ENCODE measurements at regions not wholly inside any gene's neighbourhood (a gene's known extent, or its start where the extent isn't known, plus 50 kb on each side); places are given as distances from the start of the nearest gene placed in this dataset.

DNA sequence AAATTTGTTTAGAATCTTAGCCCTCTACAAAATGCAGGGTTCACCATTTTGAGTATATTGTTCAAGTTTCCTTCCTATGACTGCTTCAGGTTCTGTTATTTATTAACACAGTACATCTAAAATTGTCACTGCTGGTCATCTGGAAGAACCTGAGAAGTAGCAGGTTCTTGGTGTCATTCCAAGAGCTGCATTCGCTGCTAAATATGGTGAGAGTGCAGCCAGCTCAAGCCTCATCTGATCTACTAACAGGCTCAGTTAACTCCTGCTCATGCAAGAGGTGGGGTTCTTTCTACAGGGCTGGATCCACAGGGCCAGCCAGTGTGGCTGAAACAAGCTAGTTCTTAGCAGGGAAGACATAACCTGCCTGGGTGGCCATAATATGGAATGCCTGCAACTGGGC is 1946.1 kb downstream of the TP53TG3F start:
- no peak for DNase-seq

DNA sequence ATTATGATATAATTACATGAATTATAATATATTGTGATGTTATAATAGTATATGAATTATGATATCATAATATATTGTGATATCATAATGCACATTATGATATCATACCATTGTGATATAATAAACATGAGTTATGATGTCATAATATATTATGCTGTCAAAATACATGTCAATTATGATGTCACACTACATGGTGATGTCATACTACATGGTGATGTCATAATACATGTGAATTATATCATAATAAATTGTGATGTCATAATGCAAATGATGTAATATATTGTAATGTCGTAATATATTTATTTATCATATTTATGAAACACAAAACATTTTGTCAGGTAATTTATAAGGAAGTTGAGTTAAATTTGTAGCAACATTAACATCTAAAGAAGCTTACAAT is 1950.1 kb downstream of the TP53TG3F start:
- DNase-seq: no peak

DNA sequence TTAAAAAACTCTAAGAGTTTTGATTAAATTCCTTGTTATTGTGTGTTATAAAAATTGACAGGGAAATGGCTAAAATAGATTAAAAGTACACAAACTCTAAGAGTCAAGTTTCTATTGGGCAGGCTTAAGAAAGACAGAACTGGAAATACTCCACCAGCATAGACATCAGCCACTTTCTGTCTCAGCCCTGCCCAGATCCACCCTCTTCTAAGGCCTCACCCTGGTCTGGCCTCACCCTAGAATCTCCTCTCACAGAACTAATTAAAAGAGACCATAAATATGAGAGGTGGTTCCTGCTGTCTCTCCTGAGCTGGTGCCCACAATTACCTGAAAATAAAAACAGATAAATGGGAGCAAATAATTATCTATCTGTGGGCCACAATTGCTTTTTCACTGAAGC is 1951.0 kb downstream of the TP53TG3F start:
- DNase-seq: no peak

DNA sequence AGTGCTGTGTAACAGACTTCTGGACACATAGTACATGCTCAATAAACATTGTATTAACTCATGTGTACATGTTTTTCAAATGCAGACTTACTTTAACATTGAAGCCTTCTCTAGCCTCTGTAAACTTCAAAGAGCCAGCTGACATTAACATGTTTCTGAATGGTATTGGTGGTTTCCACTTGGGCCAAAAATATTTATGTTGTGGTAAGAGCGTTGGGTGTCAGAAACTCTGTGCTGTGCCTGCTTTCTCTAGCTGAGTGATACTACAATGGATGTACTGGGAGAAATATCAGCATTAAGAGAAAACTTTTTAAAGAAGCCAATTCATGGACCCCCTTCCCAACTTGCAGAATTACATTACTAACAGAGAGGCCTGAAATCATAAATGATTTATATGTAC is 1951.7 kb downstream of the TP53TG3F start:
- no peak for DNase-seq

DNA sequence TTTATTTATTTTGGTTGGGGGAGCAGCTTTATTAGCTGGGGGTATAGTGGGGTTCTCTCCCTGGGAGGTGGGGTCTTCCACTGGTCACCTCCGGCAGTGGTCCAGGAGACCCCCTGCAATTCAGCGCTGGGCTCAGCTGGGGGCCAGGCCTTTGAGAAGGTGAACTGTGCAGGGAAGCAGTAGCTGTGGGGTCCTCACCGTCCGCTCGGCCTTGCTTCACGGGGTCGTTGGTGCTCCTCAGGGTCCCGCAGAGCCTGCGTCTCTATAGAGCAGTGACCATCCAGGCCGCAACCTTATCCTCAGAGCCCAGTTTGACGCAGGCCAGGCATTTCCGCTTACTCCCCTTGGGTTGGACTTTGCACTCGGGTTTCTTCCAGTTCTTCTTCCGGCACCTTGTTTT is 1954.7 kb downstream of the TP53TG3F start:
- DNase-seq: no peak

DNA sequence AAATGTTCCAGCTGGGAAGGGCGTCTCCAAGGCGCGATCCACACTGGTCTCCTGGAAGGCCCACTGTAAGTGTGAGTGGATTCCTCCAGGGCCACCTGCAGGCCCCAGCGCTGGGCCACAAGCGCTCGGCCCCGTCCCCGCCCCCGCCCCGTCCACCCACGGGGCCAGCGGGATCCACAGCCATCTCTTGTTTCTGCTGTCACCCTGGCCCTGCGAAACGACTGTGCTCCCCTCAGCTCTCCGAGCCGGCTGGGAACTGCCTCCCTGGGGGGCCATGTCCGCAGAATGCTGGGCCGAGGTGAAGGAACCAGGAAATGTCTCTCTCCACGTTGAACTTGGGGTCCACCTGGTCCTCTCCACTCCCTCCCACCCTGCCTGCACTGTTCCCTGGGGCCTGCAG is 1955.2 kb downstream of the TP53TG3F start:
- DNase-seq: no peak

DNA sequence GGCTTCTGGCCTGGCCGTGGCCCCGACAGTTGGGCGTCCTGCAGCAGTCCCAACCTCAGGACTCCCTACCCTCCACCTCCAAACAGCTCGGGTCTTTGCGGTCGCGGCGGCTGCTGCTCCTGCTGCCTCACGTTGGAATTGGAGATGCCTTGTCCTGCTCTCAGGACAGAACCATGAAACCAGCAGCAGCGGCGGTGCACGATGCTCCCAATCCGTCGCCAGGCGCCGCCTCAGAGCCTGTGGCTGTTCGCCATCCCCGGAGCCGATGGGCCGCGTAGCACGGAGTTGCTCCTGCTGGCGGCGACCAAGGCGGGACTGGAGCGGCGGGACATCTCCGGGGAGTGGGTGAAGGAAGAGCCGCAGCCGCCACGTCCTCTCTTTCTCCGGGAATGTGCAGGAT is 1965.9 kb downstream of the TP53TG3F start:
- no peak for DNase-seq

DNA sequence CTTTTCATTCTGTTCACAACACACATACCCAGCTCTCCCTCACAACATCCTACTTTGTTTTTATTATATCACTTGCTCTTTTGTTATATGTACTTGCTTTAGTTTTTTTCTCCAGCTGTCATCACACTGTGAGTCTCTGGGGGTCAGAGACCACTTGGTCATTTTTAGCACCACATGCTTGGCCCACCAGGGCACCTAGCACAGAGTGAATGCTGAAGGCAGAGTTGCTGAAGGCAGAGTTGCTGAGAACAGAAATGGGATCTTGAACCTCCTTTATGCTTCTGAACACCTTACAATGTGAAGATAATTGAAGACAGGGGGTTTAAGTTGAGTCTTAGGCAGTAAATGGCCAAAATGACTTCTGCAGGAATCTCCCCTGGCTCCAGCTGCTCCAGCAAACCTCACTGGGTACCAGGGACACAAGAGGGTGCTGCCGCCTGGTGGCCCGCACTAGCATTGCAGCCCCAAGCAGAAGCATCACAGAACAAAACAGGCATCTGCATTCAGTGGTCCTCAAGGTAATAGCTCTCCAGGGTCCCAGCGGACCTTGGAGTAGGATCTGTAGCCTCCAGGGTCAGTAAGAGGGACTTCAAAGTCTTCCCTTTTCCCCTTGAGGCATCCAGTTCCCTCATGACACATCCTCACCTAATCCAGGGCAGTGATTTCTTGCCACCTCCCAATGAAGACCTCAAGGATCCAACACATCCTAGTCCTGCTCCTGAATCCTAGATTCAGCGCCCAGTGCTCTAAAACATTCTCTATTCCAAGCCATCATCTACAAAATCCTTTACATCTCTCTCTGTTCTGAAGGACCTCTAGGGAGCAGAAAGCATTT is 1972.6 kb downstream of the TP53TG3F start:
- no peak for DNase-seq

DNA sequence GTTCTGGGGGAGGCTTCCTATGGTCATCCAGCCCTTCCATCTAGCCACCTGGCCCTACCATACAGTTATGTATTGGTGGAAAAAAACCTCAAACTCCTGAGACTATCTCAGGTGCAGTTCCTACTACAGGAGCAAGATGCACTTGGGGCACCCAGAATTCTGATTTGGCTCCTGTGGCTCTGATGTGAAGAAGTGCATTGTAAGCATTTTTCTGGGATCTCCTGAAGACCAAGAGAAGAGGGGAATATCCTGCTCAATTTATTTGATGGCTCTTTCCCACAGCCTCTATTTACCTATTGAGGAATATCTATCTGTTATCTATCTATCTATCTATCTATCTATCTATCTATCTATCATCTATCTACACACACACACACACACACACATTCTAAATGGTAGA is 1981.5 kb downstream of the TP53TG3F start:
- no peak for DNase-seq

DNA sequence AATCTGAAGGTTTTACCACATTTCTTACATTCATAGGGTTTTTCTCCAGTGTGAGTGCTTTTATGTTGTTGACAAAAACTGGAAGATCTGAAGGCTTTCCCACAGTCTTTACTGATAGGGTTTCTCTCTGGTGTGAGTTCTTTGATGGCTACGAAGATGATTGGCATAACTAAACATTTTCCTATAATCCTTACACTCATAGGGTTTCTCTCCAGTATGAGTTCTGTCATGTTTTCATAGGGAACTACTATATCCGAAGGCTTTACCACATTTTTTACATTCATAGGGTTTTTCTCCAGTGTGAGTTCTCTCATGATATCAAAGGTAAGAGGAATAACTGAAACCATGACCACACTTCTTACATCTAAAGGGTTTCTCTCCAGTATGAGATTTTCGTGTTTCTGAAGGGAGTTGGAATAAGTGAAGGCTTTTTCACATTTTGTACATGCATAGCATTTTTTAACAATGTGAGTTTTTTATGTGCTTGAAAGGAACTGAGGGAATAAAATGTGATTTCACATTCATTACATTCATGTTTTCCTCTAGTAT is 1987.7 kb downstream of the TP53TG3F start:
- no peak for DNase-seq

DNA sequence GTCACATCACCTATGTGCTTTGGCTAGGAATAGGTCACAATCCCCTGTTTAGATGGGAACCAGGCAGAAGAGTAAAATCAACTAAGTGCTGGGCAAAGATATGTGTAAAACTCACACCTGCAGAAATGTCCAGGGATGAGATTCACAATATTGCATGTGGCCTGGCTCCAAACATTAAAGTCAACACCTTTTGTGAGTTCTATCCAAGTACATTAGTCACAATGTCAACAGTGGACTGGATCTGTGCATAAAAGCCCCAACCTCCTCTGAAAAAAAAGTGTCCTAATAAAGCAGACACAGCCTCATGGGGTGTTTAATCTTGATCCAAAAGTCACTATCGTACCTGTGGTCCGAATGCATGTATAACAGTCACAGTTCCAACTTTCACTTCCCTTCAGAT is 1990.3 kb downstream of the TP53TG3F start:
- no peak for DNase-seq

DNA sequence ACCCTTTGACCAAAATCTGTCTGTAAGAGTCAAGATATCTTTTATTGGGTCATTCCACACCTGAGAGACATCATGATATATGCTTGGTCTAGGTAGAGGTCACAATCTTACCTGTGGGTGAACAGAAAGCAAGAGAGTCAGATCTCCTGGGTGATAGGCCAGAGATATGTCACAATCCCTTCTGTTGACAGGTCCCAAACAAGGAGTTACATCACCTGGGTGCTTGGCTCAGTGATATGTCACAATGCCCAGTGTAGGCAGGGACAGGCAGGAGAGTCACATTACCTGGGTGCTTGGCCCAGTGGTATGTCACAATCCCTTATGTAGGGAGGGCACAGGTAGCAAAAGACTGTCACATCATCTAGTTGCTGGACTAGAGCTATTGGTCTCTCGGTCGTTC is 1991.2 kb downstream of the TP53TG3F start:
- DNase-seq: no peak

DNA sequence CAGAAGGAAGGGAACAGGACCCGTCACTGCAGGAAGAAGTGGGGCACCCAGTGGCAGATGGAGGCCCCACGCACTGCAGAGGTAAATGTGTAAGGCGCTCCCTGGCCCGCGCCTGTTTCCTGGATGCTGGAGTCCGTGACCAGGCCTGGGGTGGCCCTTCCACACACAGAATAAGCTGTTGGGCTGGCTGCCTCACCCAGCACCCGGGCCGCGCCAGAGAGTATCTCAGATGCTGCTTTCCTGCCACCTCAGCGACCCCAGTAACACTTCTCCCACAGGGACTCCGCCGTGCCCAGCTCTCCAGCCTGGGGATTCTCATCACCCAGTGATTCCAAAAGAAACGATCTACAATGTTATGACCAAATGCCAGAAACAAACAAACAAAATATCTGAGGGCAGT is 1993.1 kb downstream of the TP53TG3F start:
- DNase-seq: no peak

DNA sequence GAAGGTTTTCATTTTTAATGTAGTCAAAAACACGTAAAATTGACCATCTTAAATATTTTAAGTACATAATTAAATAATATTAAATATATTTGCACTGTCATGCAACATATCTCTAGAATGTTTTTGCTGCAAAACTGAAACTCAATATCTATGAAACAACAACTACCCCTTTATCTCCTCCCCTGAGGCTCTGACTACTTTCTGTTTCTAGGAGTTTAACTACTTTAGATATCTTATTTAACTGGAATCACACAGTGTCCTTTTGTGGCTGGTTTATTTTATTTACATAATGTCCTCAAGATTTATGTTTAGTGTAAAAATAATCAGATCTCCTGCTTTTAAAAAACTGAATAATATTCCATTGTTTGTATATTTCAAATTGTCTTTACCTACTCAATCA is 2003.9 kb downstream of the TP53TG3F start:
- no peak for DNase-seq

DNA sequence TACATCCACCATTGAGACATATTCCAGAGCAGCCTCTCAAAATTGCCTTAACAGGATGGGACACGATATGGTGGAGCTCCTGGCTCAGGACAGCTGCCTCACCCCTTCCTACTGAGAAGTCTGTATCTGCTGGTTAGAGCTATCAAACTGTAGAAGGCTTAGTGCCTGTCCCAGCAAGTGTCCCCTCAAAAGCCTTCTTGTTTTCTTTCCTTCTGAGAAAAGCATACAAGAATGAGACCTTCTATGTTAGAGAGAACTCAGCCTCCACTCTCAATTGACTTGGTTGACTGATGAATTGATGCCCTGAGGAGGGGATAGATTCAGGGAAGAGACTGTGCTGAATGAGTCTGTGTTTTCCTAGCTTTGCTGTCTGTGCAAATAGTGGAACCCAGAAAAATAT is 2020.9 kb downstream of the TP53TG3F start:
- DNase-seq: no peak

DNA sequence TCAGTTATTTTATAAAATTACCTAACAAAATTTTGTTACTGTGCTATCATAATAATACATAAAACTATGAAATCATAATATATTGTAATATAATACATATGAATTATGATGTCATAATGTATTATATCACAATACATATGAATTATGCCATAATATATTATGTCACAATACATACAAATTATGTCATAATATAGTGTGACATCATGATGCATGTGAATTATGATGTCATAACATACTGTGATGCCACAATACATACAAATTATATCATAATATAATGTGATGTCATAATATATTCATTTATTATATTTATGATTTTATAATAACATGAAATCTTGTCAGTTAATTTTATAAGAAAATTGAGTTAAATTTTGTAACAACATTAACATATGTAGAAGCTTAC is 2021.6 kb downstream of the TP53TG3F start:
- no peak for DNase-seq

DNA sequence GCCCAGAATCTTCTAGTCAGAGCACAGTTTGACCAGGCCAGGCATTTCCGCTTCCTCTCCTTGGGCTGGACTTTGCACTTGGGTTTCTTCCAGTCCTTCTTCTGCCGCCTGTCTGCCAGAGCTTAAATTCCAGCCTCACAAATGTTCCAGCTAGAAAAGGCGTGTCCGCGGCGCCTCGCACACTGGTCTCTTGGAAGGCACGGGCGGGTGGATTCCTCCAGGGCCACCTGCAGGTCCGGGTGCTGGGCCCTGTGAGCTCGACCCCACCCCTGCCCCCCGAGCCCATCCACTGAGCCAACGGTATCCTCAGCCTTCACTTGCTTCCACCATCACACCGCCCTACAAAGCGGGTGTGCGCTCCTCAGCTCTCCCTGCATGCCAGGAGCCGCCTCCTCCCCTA is 2026.5 kb downstream of the TP53TG3F start:
- no peak for DNase-seq

DNA sequence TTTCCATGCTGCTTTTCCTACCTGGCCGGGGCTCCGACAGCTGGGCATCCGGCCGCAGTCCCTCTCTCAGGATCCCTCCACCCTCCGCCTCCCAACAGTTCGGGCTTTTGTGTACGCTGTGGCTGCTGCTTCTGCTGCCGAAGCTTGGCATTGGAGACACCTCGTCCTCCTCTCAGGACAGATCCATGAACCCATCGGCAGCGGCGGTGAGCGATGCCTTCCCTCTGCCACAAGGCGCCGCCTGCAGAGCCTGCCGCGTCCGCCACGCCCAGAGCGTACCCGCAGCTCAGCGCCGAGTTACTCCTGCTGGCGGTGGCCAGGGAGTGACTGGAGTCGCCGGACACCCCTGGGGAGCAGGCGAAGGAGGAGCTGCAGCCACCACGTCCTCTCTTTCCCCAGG is 2032.8 kb downstream of the TP53TG3F start:
- DNase-seq: peak; percentile 50

DNA sequence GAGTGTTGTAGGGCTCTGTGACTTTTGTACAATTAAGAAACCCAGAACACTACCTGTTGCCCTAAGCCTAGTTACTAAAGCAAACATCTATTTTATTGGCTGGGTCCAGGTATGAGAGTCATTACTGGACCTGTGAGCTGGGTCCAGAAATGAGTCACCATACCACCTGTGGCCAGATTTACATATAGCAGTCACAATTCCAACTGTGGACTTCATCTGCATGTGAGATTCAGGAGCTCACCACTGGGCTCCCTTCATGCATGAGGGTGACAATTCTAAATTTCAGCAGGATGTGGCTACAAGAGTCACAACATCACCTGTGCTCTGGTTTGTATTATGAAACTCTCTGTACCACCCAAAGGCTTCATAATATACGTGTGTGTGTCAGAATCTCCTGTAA is 2038.0 kb downstream of the TP53TG3F start:
- no peak for DNase-seq

DNA sequence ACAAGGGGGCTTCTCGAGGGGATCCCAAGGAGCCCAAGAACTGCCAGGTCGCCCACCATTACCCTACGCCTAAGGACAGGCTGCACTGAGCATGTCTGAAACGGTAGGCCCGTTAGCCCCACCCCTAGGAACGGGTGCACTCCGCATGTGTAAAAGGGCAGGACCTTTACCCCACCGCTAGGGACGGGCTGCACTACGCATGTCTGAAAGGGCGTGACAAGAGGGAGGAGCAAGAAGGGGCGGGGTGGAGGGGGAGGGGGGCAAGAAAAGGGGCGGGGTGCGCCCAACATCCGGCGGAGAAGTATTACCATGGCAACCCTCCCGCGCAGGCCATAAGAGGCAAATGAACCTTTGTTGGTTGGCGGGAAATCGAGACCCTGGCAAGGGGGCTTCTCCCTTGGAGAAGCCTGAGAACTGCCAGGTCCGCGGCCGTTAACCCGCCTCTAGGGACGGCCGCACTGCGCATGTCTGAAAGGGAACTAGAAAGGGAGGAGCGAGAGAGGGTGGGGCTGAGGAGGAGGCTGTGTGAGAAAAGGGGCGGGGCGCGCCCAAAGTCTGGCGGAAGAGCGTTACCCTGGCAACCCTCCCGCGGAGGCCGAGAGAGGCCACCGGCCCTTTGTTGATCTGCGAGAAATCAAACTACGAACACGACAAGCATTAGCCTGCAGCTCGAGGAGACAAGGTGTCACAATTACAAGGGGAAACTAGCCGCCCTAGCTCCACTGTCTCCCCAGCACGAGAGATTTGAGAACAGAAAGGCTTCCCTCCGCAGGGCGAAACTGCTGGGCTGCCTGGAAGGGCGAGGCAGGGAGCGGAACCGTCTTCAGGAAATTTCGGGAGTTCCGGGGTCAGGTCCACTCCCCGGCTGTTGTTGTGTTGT is 2046.8 kb downstream of the TP53TG3F start:
- peak; percentile 93 for DNase-seq

DNA sequence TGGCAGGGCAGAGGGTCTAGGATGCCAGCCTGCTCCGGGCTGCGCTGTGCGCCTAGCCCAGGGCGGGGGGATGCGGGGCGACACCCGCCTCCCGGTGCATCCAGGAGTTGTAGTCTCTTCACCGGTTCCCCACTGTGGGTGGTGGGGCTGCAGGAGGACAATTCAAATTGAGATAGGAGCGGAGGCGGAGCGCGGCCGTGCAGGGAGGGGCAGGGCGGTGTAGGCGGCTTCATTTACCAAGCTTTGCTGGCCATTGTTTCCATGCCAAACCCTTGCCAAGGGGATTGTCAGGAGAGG is 2047.4 kb downstream of the TP53TG3F start:
- peak; percentile 46 for DNase-seq

DNA sequence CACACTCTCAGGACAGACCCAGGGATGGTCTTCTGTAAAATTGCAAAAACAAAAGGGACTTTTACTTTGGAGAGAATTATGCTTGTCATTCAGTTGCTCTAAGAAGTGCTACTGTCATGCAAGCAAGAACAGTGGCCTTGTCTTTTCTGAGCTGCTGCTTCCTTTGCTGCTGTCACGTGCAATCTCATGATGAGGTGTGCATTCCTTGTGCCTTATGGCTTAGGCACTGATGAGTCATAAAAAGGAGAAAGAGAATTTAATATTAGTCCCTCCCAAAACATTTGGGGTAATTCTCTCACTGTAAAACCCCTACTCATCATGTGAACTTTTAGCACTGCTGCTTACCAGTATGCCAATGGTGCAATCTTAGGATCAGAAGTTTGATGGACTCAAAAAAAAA is 2051.3 kb downstream of the TP53TG3F start:
- DNase-seq: no peak

DNA sequence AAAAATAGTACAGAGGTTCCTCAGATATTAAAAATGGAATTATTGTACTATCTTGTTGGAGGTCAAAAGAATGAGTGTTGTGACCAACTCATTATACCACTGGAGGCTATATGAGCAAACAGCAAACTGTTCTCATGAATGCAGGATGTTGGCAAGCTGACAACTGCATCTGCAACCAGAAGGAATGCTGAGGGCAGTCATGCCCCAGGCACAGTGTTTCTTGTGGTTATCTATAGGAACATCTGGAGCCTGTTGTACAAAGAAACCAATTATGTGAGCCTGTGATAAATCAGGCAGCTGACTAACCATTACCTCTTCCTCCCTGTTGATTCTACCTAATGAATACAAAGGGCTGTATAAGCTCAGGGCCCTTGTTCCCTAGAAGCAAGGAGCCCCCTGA is 2057.1 kb downstream of the TP53TG3F start:
- no peak for DNase-seq

DNA sequence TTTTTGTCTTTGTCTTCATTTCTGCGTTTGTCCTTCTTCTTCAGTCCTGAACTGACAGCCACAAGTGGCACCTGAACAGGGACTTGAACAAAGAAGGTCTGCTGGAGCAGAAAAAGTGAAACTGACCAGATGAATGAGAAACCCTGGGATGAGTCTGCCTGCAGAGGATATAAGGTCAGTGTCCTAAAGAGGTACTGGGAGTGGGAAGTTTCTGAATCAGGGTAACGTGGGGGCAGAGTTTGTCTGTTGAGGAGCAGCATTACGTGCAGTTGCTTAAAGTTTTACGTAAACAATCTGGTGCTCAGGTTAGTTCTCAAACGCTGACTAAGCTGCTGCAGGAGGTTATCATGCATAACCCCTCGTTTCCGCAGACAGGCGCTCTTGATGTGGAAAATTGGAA is 2057.6 kb downstream of the TP53TG3F start:
- no peak for DNase-seq

All from NCI-H748 treated with DMSO at 0.1 percent for 48 hours (cell line).